Posterior vena cava (tissue), 2 donors: ENCODE measurements at regions not wholly inside any gene's neighbourhood (a gene's known extent, or its start where the extent isn't known, plus 50 kb on each side); places are given as distances from the start of the nearest gene placed in this dataset.

ENCODE experiments used
- DNase-seq: peaks from one replicate; pipeline ENCODE4 v3.0.0-alpha.2; 2020; ENCODE audit warnings: low spot score
- intact Hi-C, 2 donors: fragments of 100-400 bp; cut with DNase I; formaldehyde crosslinking; loops; one replicate each; pipeline versions ENCODE4 v1.14.1 to v1.14.2; 2022 to 2023
- donor health status: DM: yes; HTN: yes; CAD: no.
- donor health status: DM: yes; HTN: yes; CAD: no.

GRCh38 chr4:126547352-126547751 lies 1085.4 kb upstream of the INTU start:
- no peak for DNase-seq
- intact Hi-C loops: no loop called here

GRCh38 chr4:126548890-126549289 lies 1083.9 kb upstream of the INTU start:
- no peak for DNase-seq
- intact Hi-C loops: no loop called here

GRCh38 chr4:126552321-126552720 lies 1080.4 kb upstream of the INTU start:
- intact Hi-C loops: no loop called here
- DNase-seq: no peak

GRCh38 chr4:126553248-126553647 lies 1079.5 kb upstream of the INTU start:
- DNase-seq: no peak

GRCh38 chr4:126558596-126558995 lies 1074.2 kb upstream of the INTU start:
- intact Hi-C loops: no loop called here

More at GRCh38 chr4:126553248-126553647, 1079.5 kb upstream of the INTU start:
- intact Hi-C loops: no loop called here

GRCh38 chr4:126559961-126560360 lies 1072.8 kb upstream of the INTU start:
- intact Hi-C loops: no loop called here
- DNase-seq: no peak

More at GRCh38 chr4:126558596-126558995, 1074.2 kb upstream of the INTU start:
- no peak for DNase-seq

- intact Hi-C loops: no loop called here
- DNase-seq: no peak
Measured at GRCh38 chr4:126560794-126561193, 1072.0 kb upstream of the INTU start.

- intact Hi-C loops: no loop called here
Measured at GRCh38 chr4:126563389-126563788, 1069.4 kb upstream of the INTU start.

GRCh38 chr4:126564283-126564854 lies 1068.4 kb upstream of the INTU start:
- DNase-seq: no peak
- intact Hi-C loops: no loop called here

More at GRCh38 chr4:126563389-126563788, 1069.4 kb upstream of the INTU start:
- no peak for DNase-seq

- no peak for DNase-seq
- intact Hi-C loops: no loop called here
Measured at GRCh38 chr4:126568652-126569570, 1063.8 kb upstream of the INTU start.

GRCh38 chr4:126572264-126572663 lies 1060.5 kb upstream of the INTU start:
- DNase-seq: no peak
- intact Hi-C loops: no loop called here

GRCh38 chr4:126582737-126583136 lies 1050.0 kb upstream of the INTU start:
- DNase-seq: no peak

GRCh38 chr4:126583509-126583908 lies 1049.2 kb upstream of the INTU start:
- DNase-seq: no peak
- intact Hi-C loops: no loop called here

More at GRCh38 chr4:126582737-126583136, 1050.0 kb upstream of the INTU start:
- intact Hi-C loops: no loop called here

- intact Hi-C loops: no loop called here
- DNase-seq: no peak
Measured at GRCh38 chr4:126591583-126591982, 1041.2 kb upstream of the INTU start.

- intact Hi-C loops: no loop called here
- DNase-seq: no peak
Measured at GRCh38 chr4:126592088-126592487, 1040.7 kb upstream of the INTU start.

- intact Hi-C loops: no loop called here
- DNase-seq: no peak
Measured at GRCh38 chr4:126593626-126594025, 1039.1 kb upstream of the INTU start.

- intact Hi-C loops: loop anchor here in 1 of 2 donors (5.0 kb wide), 1 partner anchor 408 kb away; no protein-coding TSS in a partner anchor
- DNase-seq: no peak
Measured at GRCh38 chr4:126595643-126596042, 1037.1 kb upstream of the INTU start.

- intact Hi-C loops: loop anchor here in 1 of 2 donors (5.0 kb wide), 1 partner anchor 412 kb away; no protein-coding TSS in a partner anchor
- no peak for DNase-seq
Measured at GRCh38 chr4:126599746-126600145, 1033.0 kb upstream of the INTU start.

- DNase-seq: no peak
- intact Hi-C loops: no loop called here
Measured at GRCh38 chr4:126603210-126603609, 1029.5 kb upstream of the INTU start.

- intact Hi-C loops: no loop called here
- no peak for DNase-seq
Measured at GRCh38 chr4:126603825-126604224, 1028.9 kb upstream of the INTU start.
